ENCODE measurements at regions not wholly inside any gene's neighbourhood (a gene's known extent, or its start where the extent isn't known, plus 50 kb on each side); places are given as distances from the start of the nearest gene placed in this dataset.

DNA sequence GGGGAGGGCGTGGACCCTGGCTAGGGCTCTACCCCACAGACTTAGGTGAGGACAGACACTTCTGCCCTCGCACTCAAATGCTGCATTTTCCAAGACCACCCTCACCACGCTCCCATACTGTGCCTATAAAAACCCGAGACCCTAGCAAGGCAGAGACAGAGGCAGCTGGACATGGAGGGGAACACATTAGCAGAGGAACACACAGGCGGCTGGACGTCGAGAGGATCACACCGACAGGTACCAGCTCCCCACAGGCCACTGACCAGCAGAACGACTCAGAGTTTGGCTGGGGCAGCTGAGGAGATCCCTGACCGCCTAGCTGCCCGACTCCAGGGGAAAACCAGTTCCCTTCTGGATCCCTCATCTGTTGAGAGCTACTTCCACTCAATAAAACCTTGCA lies 338.2 kb upstream of the SMIM30 start:
- TF ChIP-seq POLR2AphosphoS5 (IDR thresholded peaks at IDR 0.05) (no peak), MXI1 (conservative IDR thresholded peaks at IDR 0.05; ENCODE audit: poor library complexity, severe bottlenecking) (no peak), EP300 (conservative IDR thresholded peaks at IDR 0.05; ENCODE audit: poor library complexity, severe bottlenecking) (no peak), SMC3 (conservative IDR thresholded peaks at IDR 0.05; ENCODE audit: poor library complexity) (no peak), TAF1 (IDR thresholded peaks at IDR 0.05; ENCODE audit: low read depth) (no peak)
- TF ChIP-seq, protein P1, sequence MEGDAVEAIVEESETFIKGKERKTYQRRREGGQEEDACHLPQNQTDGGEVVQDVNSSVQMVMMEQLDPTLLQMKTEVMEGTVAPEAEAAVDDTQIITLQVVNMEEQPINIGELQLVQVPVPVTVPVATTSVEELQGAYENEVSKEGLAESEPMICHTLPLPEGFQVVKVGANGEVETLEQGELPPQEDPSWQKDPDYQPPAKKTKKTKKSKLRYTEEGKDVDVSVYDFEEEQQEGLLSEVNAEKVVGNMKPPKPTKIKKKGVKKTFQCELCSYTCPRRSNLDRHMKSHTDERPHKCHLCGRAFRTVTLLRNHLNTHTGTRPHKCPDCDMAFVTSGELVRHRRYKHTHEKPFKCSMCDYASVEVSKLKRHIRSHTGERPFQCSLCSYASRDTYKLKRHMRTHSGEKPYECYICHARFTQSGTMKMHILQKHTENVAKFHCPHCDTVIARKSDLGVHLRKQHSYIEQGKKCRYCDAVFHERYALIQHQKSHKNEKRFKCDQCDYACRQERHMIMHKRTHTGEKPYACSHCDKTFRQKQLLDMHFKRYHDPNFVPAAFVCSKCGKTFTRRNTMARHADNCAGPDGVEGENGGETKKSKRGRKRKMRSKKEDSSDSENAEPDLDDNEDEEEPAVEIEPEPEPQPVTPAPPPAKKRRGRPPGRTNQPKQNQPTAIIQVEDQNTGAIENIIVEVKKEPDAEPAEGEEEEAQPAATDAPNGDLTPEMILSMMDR (IDR thresholded peaks at IDR 0.05; ENCODE audit: poor library complexity, severe bottlenecking) = no peak
- TF ChIP-seq, protein P2, sequence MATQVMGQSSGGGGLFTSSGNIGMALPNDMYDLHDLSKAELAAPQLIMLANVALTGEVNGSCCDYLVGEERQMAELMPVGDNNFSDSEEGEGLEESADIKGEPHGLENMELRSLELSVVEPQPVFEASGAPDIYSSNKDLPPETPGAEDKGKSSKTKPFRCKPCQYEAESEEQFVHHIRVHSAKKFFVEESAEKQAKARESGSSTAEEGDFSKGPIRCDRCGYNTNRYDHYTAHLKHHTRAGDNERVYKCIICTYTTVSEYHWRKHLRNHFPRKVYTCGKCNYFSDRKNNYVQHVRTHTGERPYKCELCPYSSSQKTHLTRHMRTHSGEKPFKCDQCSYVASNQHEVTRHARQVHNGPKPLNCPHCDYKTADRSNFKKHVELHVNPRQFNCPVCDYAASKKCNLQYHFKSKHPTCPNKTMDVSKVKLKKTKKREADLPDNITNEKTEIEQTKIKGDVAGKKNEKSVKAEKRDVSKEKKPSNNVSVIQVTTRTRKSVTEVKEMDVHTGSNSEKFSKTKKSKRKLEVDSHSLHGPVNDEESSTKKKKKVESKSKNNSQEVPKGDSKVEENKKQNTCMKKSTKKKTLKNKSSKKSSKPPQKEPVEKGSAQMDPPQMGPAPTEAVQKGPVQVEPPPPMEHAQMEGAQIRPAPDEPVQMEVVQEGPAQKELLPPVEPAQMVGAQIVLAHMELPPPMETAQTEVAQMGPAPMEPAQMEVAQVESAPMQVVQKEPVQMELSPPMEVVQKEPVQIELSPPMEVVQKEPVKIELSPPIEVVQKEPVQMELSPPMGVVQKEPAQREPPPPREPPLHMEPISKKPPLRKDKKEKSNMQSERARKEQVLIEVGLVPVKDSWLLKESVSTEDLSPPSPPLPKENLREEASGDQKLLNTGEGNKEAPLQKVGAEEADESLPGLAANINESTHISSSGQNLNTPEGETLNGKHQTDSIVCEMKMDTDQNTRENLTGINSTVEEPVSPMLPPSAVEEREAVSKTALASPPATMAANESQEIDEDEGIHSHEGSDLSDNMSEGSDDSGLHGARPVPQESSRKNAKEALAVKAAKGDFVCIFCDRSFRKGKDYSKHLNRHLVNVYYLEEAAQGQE (IDR thresholded peaks at IDR 0.05; ENCODE audit: borderline replicate concordance) = no peak
